Spleen (tissue), 11 donors: ENCODE measurements at regions not wholly inside any gene's neighbourhood (a gene's known extent, or its start where the extent isn't known, plus 50 kb on each side); places are given as distances from the start of the nearest gene placed in this dataset.

Experiments used
- DNase-seq: peaks from one replicate; pipeline ENCODE4 v3.0.0-alpha.2; 2020
- H3K27ac ChIP-seq, 8 donors: fragments of 200-600 bp; sonication (generic) in 7 of 8; 1 replicate in 4 of 8; 2 replicates in 4 of 8; pipeline versions ENCODE4 v1.5.0 to v1.8.0; 2016 to 2021; ENCODE audit warnings: inconsistent platforms in 4 of 8, mild to moderate bottlenecking in 4 of 8, moderate library complexity in 1 of 8
- H3K27me3 ChIP-seq, 7 donors: fragments of 200-600 bp; sonication (generic) in 6 of 7; replicated peaks in 1 of 7; 1 replicate in 4 of 7; 2 replicates in 3 of 7; pipeline versions ENCODE4 v1.5.0 to v1.8.0; 2016 to 2021; ENCODE audit warnings: inconsistent platforms in 3 of 7, mild to moderate bottlenecking in 1 of 7
- H3K36me3 ChIP-seq, 6 donors: fragments of 200-600 bp; sonication (generic) in 5 of 6; 1 replicate in 4 of 6; 2 replicates in 2 of 6; pipeline versions ENCODE4 v1.5.0 to v1.8.0; 2016 to 2021; ENCODE audit warnings: inconsistent platforms in 2 of 6
- H3K4me1 ChIP-seq, 6 donors: fragments of 200-600 bp; sonication (generic) in 5 of 6; 1 replicate in 3 of 6; 2 replicates in 3 of 6; pipeline versions ENCODE4 v1.5.0 to v1.8.0; 2016 to 2021; ENCODE audit warnings: inconsistent platforms in 3 of 6
- H3K4me3 ChIP-seq, 8 donors: fragments of 200-600 bp; sonication (generic) in 7 of 8; 1 replicate in 4 of 8; 2 replicates in 4 of 8; pipeline versions ENCODE4 v1.5.0 to v1.8.0; 2016 to 2021; ENCODE audit warnings: inconsistent platforms in 4 of 8, mild to moderate bottlenecking in 4 of 8, moderate library complexity in 2 of 8
- H3K9me3 ChIP-seq, 8 donors: fragments of 200-600 bp; sonication (generic) in 7 of 8; 1 replicate in 4 of 8; 2 replicates in 4 of 8; pipeline versions ENCODE4 v1.5.0 to v1.8.0; 2016 to 2021; ENCODE audit warnings: inconsistent platforms in 4 of 8
- POLR2A ChIP-seq, 3 donors: fragments of 450-650 bp; IDR thresholded peaks; one replicate each; pipeline ENCODE4 v1.5.1; 2017; ENCODE audit warnings: antibody characterized with exemption in 3 of 3, mild to moderate bottlenecking in 1 of 3
- POLR2AphosphoS5 ChIP-seq, 3 donors: sonication (generic); formaldehyde crosslinking; IDR thresholded peaks; one replicate each; pipeline ENCODE4 v1.5.1; 2017; ENCODE audit warnings: antibody characterized with exemption in 3 of 3
- WGBS, 5 donors: extraction: QIAGEN DNeasy Blood & Tissue Kit in 3 of 5; methylation state at CpG; one replicate each; pipeline versions ENCODE4 v1.1.5 to v1.1.7; 2013 to 2018; 5-methylcytosine and 5-hydroxymethylcytosine counted together
- intact Hi-C: fragments of 100-400 bp; cut with DNase I; formaldehyde crosslinking; loops from one replicate; pipeline ENCODE4 v1.15.0; 2023; ENCODE audit warnings: low total_unique reads
- TF ChIP-seq, protein P1 (sequence below), 11 experiments: fragments of 200-600 bp in 7 of 11; fragments of 450-650 bp in 4 of 11; sonication (generic) in 4 of 11; IDR thresholded peaks in 8 of 11; conservative IDR thresholded peaks in 3 of 11; 1 replicate in 7 of 11; 2 replicates in 4 of 11; pipeline versions ENCODE4 v1.4.0 to v1.8.0; 2016 to 2021; ENCODE audit warnings: antibody characterized with exemption in 11 of 11, inconsistent platforms in 4 of 11, mild to moderate bottlenecking in 1 of 11
- donor health status: healthy with polysubstance abuse.
- donor health status: DM: no; HTN: no; CAD: no; lungs with moderate emphysema.
- donor health status: DM: no; HTN: no; CAD: no.
- donor health status: Bipolar disorder and iron deficiency.
- donor health status: healthy.
- donor health status: DM: no; HTN: no; CAD: no.
- donor health status: DM: yes; HTN: yes; CAD: no.

DNA sequence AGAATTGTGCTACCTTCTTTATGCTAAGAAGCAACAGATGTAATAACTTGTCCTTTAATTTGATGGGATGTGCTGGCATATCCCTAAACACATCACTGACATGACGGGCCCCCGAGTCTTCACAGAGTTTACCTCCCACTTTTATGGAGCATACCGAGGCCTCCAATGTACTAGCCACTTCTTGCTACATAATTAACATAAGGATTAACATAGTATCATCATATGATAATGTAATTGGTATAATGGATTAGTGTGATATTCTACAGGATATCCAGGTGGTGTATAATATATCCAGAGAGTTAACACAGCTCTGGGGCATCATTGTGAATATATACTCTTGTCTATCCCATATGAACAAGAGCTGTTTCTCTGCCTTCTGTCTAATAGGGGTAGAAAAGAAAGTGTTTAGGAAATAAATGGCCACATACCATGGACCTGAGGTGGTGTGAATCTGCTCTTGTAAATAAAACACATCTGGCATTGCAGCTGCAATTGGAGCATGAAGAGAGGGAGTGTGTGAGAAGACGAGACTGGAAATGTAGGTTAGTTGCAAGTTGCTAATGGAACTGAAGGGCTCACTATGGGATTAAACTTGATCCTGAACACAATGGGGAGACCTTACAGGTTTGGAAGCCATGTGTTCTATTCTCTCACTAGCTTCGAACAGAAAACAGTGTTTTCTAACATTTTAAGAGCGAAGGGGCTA is 102.3 kb downstream of the IYD start:
- H3K27me3 ChIP-seq, result no peaks in the 10 kb centered on the region
- H3K4me1 ChIP-seq, result no peaks in the 10 kb centered on the region
- intact Hi-C loops, result no loop called here
- no peak overlapping the region for H3K27ac ChIP-seq
- TF ChIP-seq, protein P1, sequence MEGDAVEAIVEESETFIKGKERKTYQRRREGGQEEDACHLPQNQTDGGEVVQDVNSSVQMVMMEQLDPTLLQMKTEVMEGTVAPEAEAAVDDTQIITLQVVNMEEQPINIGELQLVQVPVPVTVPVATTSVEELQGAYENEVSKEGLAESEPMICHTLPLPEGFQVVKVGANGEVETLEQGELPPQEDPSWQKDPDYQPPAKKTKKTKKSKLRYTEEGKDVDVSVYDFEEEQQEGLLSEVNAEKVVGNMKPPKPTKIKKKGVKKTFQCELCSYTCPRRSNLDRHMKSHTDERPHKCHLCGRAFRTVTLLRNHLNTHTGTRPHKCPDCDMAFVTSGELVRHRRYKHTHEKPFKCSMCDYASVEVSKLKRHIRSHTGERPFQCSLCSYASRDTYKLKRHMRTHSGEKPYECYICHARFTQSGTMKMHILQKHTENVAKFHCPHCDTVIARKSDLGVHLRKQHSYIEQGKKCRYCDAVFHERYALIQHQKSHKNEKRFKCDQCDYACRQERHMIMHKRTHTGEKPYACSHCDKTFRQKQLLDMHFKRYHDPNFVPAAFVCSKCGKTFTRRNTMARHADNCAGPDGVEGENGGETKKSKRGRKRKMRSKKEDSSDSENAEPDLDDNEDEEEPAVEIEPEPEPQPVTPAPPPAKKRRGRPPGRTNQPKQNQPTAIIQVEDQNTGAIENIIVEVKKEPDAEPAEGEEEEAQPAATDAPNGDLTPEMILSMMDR (IDR thresholded peaks at IDR 0.05 in 8 of 11, conservative IDR thresholded peaks at IDR 0.05 in 3 of 11), result no peak
- TF ChIP-seq POLR2A (IDR thresholded peaks at IDR 0.05) (no peak), POLR2AphosphoS5 (IDR thresholded peaks at IDR 0.05) (no peak)
- no peaks in the 10 kb centered on the region for H3K36me3 ChIP-seq
- DNase-seq, result no peak
- 87 to 95% (median 93%) methylated on average over 6 of the region's 6 CpGs for WGBS, 5 donors
- no peak overlapping the region for H3K4me3 ChIP-seq
- H3K9me3 ChIP-seq, result no peaks in the 10 kb centered on the region

- no peaks in the 10 kb centered on the region for H3K9me3 ChIP-seq
- intact Hi-C loops, result no loop called here
- TF ChIP-seq, protein P1 (IDR thresholded peaks at IDR 0.05 in 8 of 11, conservative IDR thresholded peaks at IDR 0.05 in 3 of 11), result no peak
- TF ChIP-seq POLR2A (IDR thresholded peaks at IDR 0.05), result no peak
- no peak overlapping the region for H3K4me3 ChIP-seq
- no peaks in the 10 kb centered on the region for H3K27me3 ChIP-seq
- H3K36me3 ChIP-seq, result no peaks in the 10 kb centered on the region
- WGBS, 5 donors, result 38 to 60% (median 56%) methylated on average over 7 of the region's 7 CpGs
- no peak for DNase-seq
- peaks cover 0 to 8% (median 0%) of the 10 kb centered on the region in 6 donors for H3K4me1 ChIP-seq
- H3K27ac ChIP-seq, result peak overlapping the region in 3 of 8 donors; percentile 14 to 21 (median 19)
Observed at GRCh38 chr6:150478656-150479545, 110.1 kb downstream of the IYD start.

DNA sequence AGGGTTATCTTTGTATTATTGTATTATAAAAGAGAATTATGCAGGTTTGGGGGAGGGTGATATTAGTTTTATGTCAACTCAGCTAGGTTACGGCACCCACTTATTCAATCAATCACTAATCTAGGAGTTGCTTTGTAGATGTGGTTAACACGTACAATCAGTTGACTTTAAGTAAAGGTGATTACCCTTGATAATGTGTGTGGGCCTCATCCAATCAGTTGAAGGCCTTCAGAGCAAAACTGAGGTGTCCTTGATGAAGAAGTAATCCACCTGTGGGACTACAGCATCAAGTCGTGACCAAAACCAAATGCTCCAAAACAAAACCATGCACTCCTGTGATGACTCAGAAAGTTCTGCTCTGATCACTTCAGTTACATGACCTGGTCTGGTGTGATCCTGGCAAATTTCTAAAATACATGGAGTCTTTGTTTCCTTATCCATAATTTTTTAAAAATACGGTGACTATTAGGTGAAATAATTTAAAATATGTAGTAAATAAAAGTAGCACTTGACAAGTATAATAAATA is 114.1 kb downstream of the IYD start:
- DNase-seq, result no peak
- Histone ChIP-seq H3K9me3 (no peaks in the 10 kb centered on the region), H3K4me3 (no peak overlapping the region), H3K27me3 (no peaks in the 10 kb centered on the region), H3K27ac (no peak overlapping the region), H3K4me1 (peaks cover 0 to 8% (median 0%) of the 10 kb centered on the region in 6 donors), H3K36me3 (no peaks in the 10 kb centered on the region)
- 69 to 85% (median 83%) methylated on average over 4 of the region's 4 CpGs for WGBS, 5 donors
- intact Hi-C loops, result no loop called here
- no peak for TF ChIP-seq POLR2AphosphoS5 (IDR thresholded peaks at IDR 0.05)
- TF ChIP-seq, protein P1 (IDR thresholded peaks at IDR 0.05 in 8 of 11, conservative IDR thresholded peaks at IDR 0.05 in 3 of 11), result no peak
